H1 (cell line): ENCODE measurements at regions not wholly inside any gene's neighbourhood (a gene's known extent, or its start where the extent isn't known, plus 50 kb on each side); places are given as distances from the start of the nearest gene placed in this dataset.
"Not testable (repeated sequence)": the region's sequence is repeated elsewhere in the genome, so short reads cannot be mapped to it uniquely, and the experiment has no call there.

ENCODE experiments used
- CTCF ChIA-PET: fragments of 300-600 bp; sonication (Branson Sonifier 250); formaldehyde crosslinking; loops from one replicate; lab custom pipeline; 2021; ENCODE audit not compliant: partially characterized antibody; lab: Charles Lee
- POLR2A ChIA-PET: fragments of 300-600 bp; sonication (Branson Sonifier 250); formaldehyde crosslinking; loops from one replicate; lab custom pipeline; 2021; ENCODE audit warnings: inconsistent platforms; ENCODE audit not compliant: partially characterized antibody; lab: Charles Lee
- DNase-seq, 2 experiments: peaks; one replicate each; pipeline versions ENCODE4 v3.0.0 to v3.0.0-alpha.2; 2010 to 2022; ENCODE audit warnings: low spot score in 2 of 2, low read depth in 1 of 2, mixed read lengths in 1 of 2
- FAIRE-seq: peaks from 2 replicates; lab custom pipeline; 2011; peaks lifted over from hg19 to GRCh38; lab: Jason Lieb, UNC
- H2AFZ ChIP-seq: 2 replicates; pipeline ENCODE4 v1.8.1; 2012; ENCODE audit warnings: low read length, inconsistent platforms
- H2AK5ac ChIP-seq: 2 replicates; pipeline ENCODE4 v1.6.1; 2013; ENCODE audit warnings: low read depth, low read length
- H2BK120ac ChIP-seq: replicated peaks from 2 replicates; pipeline ENCODE3; 2013; ENCODE audit warnings: low read depth, low read length, inconsistent platforms
- H2BK12ac ChIP-seq: 2 replicates; pipeline ENCODE4 v1.6.1; 2013; ENCODE audit warnings: low read depth, low read length
- H2BK15ac ChIP-seq: 2 replicates; pipeline ENCODE4 v1.6.1; 2013; ENCODE audit warnings: low read length
- H2BK20ac ChIP-seq: 2 replicates; pipeline ENCODE4 v1.6.1; 2013; ENCODE audit warnings: low read length
- H2BK5ac ChIP-seq: 2 replicates; pipeline ENCODE4 v1.6.1; 2013; ENCODE audit warnings: low read depth, low read length
- H3K14ac ChIP-seq: 2 replicates; pipeline ENCODE4 v1.6.1; 2013; ENCODE audit warnings: inconsistent platforms; ENCODE audit not compliant: insufficient read length
- H3K18ac ChIP-seq: 2 replicates; pipeline ENCODE4 v1.6.1; 2013; ENCODE audit warnings: low read length; ENCODE audit errors: extremely low read depth
- H3K23ac ChIP-seq: 2 replicates; pipeline ENCODE4 v1.6.1; 2013; ENCODE audit warnings: inconsistent platforms; ENCODE audit not compliant: insufficient read length
- H3K23me2 ChIP-seq: 2 replicates; pipeline ENCODE4 v1.6.1; 2013; ENCODE audit warnings: low read depth, low read length
- H3K27ac ChIP-seq: 2 replicates; pipeline ENCODE4 v1.6.1; 2011; ENCODE audit warnings: low read depth, low read length, inconsistent platforms
- H3K27me3 ChIP-seq, 4 experiments: replicated peaks in 1 of 4; 1 replicate in 1 of 4; 2 replicates in 3 of 4; pipeline versions ENCODE4 v1.6.1 to v1.8.1; 2011 to 2013; ENCODE audit warnings: low read length in 3 of 4, mild to moderate bottlenecking in 3 of 4, inconsistent platforms in 2 of 4, mixed read lengths in 2 of 4, moderate library complexity in 1 of 4; ENCODE audit not compliant: control insufficient read depth in 3 of 4, insufficient read depth in 3 of 4; ENCODE audit errors: extremely low read depth in 1 of 4
- H3K36me3 ChIP-seq, 4 experiments: 2 replicates each; pipeline versions ENCODE4 v1.6.1 to v1.8.1; 2011 to 2013; ENCODE audit warnings: mild to moderate bottlenecking in 4 of 4, low read length in 3 of 4, moderate library complexity in 2 of 4, control low read depth in 1 of 4, inconsistent platforms in 1 of 4; ENCODE audit not compliant: insufficient read depth in 4 of 4, control insufficient read depth in 2 of 4
- H3K4ac ChIP-seq: replicated peaks from 2 replicates; pipeline ENCODE3; 2013; ENCODE audit warnings: low read length, low read depth, mixed read lengths, inconsistent platforms; ENCODE audit not compliant: insufficient read length
- H3K4me1 ChIP-seq, 4 experiments: replicated peaks in 1 of 4; 1 replicate in 1 of 4; 2 replicates in 3 of 4; pipeline versions ENCODE4 v1.6.1 to v1.8.1; 2011 to 2013; ENCODE audit warnings: low read length in 3 of 4, inconsistent platforms in 2 of 4, mixed read lengths in 1 of 4; ENCODE audit not compliant: insufficient read depth in 4 of 4, control insufficient read depth in 3 of 4
- H3K4me2 ChIP-seq, 2 experiments: 2 replicates each; pipeline versions ENCODE4 v1.6.1 to v1.8.1; 2011 to 2013; ENCODE audit warnings: low read depth in 2 of 2, low read length in 2 of 2, control low read depth in 1 of 2, inconsistent platforms in 1 of 2, mild to moderate bottlenecking in 1 of 2; ENCODE audit not compliant: insufficient read depth in 1 of 2
- H3K4me3 ChIP-seq, 4 experiments: fragments of 200-600, 300-600 bp in 1 of 4; sonication (generic), shearing (Covaris generic), sonication (Bioruptor Twin) in 1 of 4; 2 replicates each; pipeline versions ENCODE4 v1.5.1 to v1.8.1; 2011 to 2016; ENCODE audit warnings: low read length in 4 of 4, low read depth in 3 of 4, control low read depth in 2 of 4, inconsistent platforms in 2 of 4, mild to moderate bottlenecking in 2 of 4, mixed read lengths in 1 of 4, moderate library complexity in 1 of 4; ENCODE audit not compliant: insufficient read depth in 2 of 4; ENCODE audit errors: extremely low read depth in 1 of 4
- H3K56ac ChIP-seq: replicated peaks from 2 replicates; pipeline ENCODE3; 2013; ENCODE audit warnings: low read depth, mild to moderate bottlenecking, mixed read lengths, low read length, inconsistent platforms; ENCODE audit not compliant: insufficient read length
- H3K79me1 ChIP-seq: 2 replicates; pipeline ENCODE4 v1.6.1; 2013; ENCODE audit warnings: low read depth, low read length, control low read depth
- H3K79me2 ChIP-seq, 2 experiments: 2 replicates each; pipeline versions ENCODE4 v1.6.1 to v1.8.1; 2012 to 2013; ENCODE audit warnings: low read length in 2 of 2, mild to moderate bottlenecking in 2 of 2, inconsistent platforms in 1 of 2; ENCODE audit not compliant: insufficient read depth in 2 of 2, control insufficient read depth in 1 of 2
- H3K9ac ChIP-seq, 4 experiments: replicated peaks in 1 of 4; 1 replicate in 1 of 4; 2 replicates in 3 of 4; pipeline versions ENCODE4 v1.6.1 to v1.8.1; 2011 to 2013; ENCODE audit warnings: low read depth in 3 of 4, low read length in 3 of 4, control low read depth in 2 of 4, mild to moderate bottlenecking in 2 of 4, moderate library complexity in 2 of 4, inconsistent platforms in 1 of 4; ENCODE audit errors: extremely low read depth in 1 of 4
- H3K9me3 ChIP-seq, 2 experiments: 2 replicates each; pipeline versions ENCODE4 v1.6.1 to v1.8.1; 2012 to 2013; ENCODE audit warnings: mild to moderate bottlenecking in 2 of 2, moderate library complexity in 2 of 2, control low read depth in 1 of 2, inconsistent platforms in 1 of 2, low read depth in 1 of 2, low read length in 1 of 2, mixed read lengths in 1 of 2; ENCODE audit not compliant: insufficient read depth in 2 of 2
- H4K20me1 ChIP-seq, 2 experiments: replicated peaks in 1 of 2; 2 replicates each; pipeline versions ENCODE3 to v1.8.1; 2011 to 2013; ENCODE audit warnings: inconsistent platforms in 2 of 2, low read length in 2 of 2, mild to moderate bottlenecking in 1 of 2; ENCODE audit not compliant: insufficient read depth in 2 of 2, control insufficient read depth in 1 of 2
- H4K5ac ChIP-seq: 2 replicates; pipeline ENCODE4 v1.6.1; 2013; ENCODE audit warnings: low read length, low read depth, mixed read lengths, inconsistent platforms; ENCODE audit not compliant: insufficient read length
- H4K8ac ChIP-seq: 2 replicates; pipeline ENCODE4 v1.8.0; 2013; ENCODE audit warnings: mild to moderate bottlenecking, moderate library complexity, low read length, inconsistent platforms; ENCODE audit not compliant: insufficient read depth; ENCODE audit errors: extremely low read depth
- H4K91ac ChIP-seq: replicated peaks from 2 replicates; pipeline ENCODE3; 2013; ENCODE audit warnings: low read length, mixed read lengths, inconsistent platforms; ENCODE audit not compliant: insufficient read length
- WGBS, 2 experiments: shearing (Covaris generic) in 1 of 2; methylation state at CpG; one replicate each; pipeline versions ENCODE4 v1.1.6 to v1.1.7; 2013 to 2015; ENCODE audit warnings: low lambda C conversion rate in 2 of 2, mixed read lengths in 2 of 2, inconsistent platforms in 1 of 2, low coverage in 1 of 2, missing lambda C conversion rate in 1 of 2; ENCODE audit not compliant: insufficient replicate concordance in 2 of 2, insufficient coverage in 1 of 2, insufficient read length in 1 of 2; ENCODE audit errors: extremely low coverage in 1 of 2, missing lambda C conversion rate in 1 of 2; 5-methylcytosine and 5-hydroxymethylcytosine counted together

- H2BK20ac ChIP-seq, H3K79me2 ChIP-seq, H2BK5ac ChIP-seq, H2AK5ac ChIP-seq, H3K56ac ChIP-seq, DNase-seq, H3K4me2 ChIP-seq, H3K14ac ChIP-seq, H3K27me3 ChIP-seq, POLR2A ChIA-PET, H3K4me3 ChIP-seq, H4K91ac ChIP-seq, H2BK12ac ChIP-seq, H4K5ac ChIP-seq, H2BK15ac ChIP-seq, H4K20me1 ChIP-seq, H3K79me1 ChIP-seq, H3K18ac ChIP-seq, H2AFZ ChIP-seq, H3K27ac ChIP-seq, H3K9me3 ChIP-seq, H3K4me1 ChIP-seq, H3K23me2 ChIP-seq, FAIRE-seq, CTCF ChIA-PET, H3K23ac ChIP-seq, H3K4ac ChIP-seq, H4K8ac ChIP-seq, H3K9ac ChIP-seq, H2BK120ac ChIP-seq, H3K36me3 ChIP-seq: not testable (repeated sequence)
- 88% methylated on average over 7 of the region's 7 CpGs; no CpG with 5 or more reads in 1 of the 2 experiments for WGBS, 2 experiments
Observed at GRCh38 chr17:20737636-20738035, 158.1 kb downstream of the CDRT15L2 start.
